Adrenal gland (tissue), 5 donors: ENCODE measurements at regions not wholly inside any gene's neighbourhood (a gene's known extent, or its start where the extent isn't known, plus 50 kb on each side); places are given as distances from the start of the nearest gene placed in this dataset.

Source experiments
- POLR2A ChIP-seq, 2 donors: fragments of 450-650 bp; IDR thresholded peaks; one replicate each; pipeline ENCODE4 v1.6.1; 2017; ENCODE audit warnings: antibody characterized with exemption in 2 of 2, mild to moderate bottlenecking in 2 of 2, moderate library complexity in 1 of 2
- TF ChIP-seq, protein P1 (sequence below), 6 experiments: fragments of 450-650 bp in 4 of 6; fragments of 200-600 bp in 2 of 6; sonication (generic) in 1 of 6; IDR thresholded peaks; 1 replicate in 5 of 6; 2 replicates in 1 of 6; pipeline versions ENCODE4 v1.5.1 to v1.8.0; 2016 to 2021; ENCODE audit warnings: antibody characterized with exemption in 6 of 6, mild to moderate bottlenecking in 2 of 6, moderate library complexity in 1 of 6
- donor health status: DM: no; HTN: no; CAD: no.

DNA sequence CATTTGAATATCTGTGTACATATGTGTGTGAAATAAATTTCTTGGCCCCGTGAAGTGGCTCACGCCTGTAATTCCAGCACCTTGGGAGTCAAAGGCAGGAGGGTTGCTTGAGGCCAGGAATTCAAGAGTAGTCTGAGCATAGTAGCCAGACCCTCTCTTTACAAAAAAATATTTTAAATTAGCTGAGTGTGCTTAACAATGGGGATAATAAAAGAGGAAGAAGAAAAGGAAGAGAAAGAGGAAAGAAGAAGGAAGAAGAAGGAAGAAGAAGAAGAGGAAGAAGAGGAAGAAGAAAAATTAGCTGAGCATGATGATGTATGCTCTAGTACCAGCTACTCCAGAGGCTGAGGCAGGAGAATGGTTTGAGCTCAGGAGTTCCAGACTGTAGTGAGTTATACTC lies 52.1 kb upstream of the XPO1 start:
- TF ChIP-seq, protein P1, sequence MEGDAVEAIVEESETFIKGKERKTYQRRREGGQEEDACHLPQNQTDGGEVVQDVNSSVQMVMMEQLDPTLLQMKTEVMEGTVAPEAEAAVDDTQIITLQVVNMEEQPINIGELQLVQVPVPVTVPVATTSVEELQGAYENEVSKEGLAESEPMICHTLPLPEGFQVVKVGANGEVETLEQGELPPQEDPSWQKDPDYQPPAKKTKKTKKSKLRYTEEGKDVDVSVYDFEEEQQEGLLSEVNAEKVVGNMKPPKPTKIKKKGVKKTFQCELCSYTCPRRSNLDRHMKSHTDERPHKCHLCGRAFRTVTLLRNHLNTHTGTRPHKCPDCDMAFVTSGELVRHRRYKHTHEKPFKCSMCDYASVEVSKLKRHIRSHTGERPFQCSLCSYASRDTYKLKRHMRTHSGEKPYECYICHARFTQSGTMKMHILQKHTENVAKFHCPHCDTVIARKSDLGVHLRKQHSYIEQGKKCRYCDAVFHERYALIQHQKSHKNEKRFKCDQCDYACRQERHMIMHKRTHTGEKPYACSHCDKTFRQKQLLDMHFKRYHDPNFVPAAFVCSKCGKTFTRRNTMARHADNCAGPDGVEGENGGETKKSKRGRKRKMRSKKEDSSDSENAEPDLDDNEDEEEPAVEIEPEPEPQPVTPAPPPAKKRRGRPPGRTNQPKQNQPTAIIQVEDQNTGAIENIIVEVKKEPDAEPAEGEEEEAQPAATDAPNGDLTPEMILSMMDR (IDR thresholded peaks at IDR 0.05) = no peak
- TF ChIP-seq POLR2A (IDR thresholded peaks at IDR 0.05) = no peak
